ENCODE measurements at regions not wholly inside any gene's neighbourhood (a gene's known extent, or its start where the extent isn't known, plus 50 kb on each side); places are given as distances from the start of the nearest gene placed in this dataset.

DNA sequence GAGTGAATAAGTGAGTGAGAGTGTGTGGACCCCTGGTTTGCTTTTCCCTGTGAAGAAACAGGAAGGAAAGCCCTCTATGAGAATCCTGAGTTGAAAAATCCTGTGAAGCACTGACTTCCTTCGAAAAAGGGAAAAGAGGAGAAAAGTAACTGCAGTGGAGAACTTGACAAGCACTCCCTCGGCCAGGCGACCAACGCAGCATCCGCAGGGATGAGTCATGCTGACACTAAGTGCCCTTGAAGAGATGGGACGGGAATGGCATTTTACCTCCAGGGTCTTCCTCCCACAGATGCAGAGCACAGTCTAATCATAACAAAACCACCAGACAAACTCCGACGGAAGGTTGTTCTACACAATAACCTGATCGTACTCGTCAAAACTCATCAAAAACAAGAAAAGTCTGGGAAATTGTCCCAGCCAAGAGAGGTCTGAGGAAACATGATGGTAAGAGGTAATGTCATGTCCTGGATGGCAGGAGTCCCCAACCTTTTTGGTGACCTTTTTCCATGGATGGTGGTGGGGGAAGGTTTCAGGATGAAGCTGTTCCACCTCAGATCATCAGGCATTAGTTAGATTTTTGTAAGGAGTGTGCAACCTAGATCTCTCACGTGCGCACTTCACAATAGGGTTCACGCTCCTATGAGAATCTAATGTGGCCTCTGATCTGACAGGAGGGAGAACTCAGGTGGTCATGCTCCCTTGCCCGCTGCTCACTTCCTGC is 132.2 kb upstream of the B3GAT1 start:
- no peak for TF ChIP-seq SP1 (IDR thresholded peaks at IDR 0.05)
- no peak for TF ChIP-seq BHLHE40 (IDR thresholded peaks at IDR 0.05; ENCODE audit: borderline replicate concordance)
- TF ChIP-seq FOXK2 (IDR thresholded peaks at IDR 0.05): no peak
- TF ChIP-seq ZNF384 (IDR thresholded peaks at IDR 0.05): no peak
- no peak for TF ChIP-seq SUZ12 (IDR thresholded peaks at IDR 0.05)
- TF ChIP-seq NFRKB (IDR thresholded peaks at IDR 0.05): no peak
- no peak for TF ChIP-seq ELF4 (IDR thresholded peaks at IDR 0.05)
- no peak for TF ChIP-seq TARDBP (IDR thresholded peaks at IDR 0.05)
- TF ChIP-seq HDGF (IDR thresholded peaks at IDR 0.05; ENCODE audit: borderline replicate concordance): no peak
- no peak for TF ChIP-seq CTBP1 (IDR thresholded peaks at IDR 0.05; ENCODE audit: borderline replicate concordance)
- no peak for TF ChIP-seq FOXA1 (IDR thresholded peaks at IDR 0.05)
- TF ChIP-seq FOXM1 (IDR thresholded peaks at IDR 0.05; ENCODE audit: borderline replicate concordance): no peak
- TF ChIP-seq L3MBTL2 (conservative IDR thresholded peaks at IDR 0.05): no peak
